Vagina (tissue), 2 donors: ENCODE measurements at regions not wholly inside any gene's neighbourhood (a gene's known extent, or its start where the extent isn't known, plus 50 kb on each side); places are given as distances from the start of the nearest gene placed in this dataset.

ENCODE experiments used
- DNase-seq, 2 donors: peaks; one replicate each; pipeline ENCODE4 v3.0.0-alpha.2; 2017; ENCODE audit errors: extremely low spot score in 2 of 2
- H3K27ac ChIP-seq: fragments of 200-600 bp; sonication (generic); one replicate; pipeline ENCODE4 v1.5.1; 2019
- H3K27me3 ChIP-seq: fragments of 200-600 bp; sonication (generic); one replicate; pipeline ENCODE4 v1.5.1; 2019
- H3K36me3 ChIP-seq, 2 donors: fragments of 200-600 bp; sonication (generic); one replicate each; pipeline ENCODE4 v1.5.1; 2017 to 2019
- H3K4me1 ChIP-seq: fragments of 200-600 bp; sonication (generic); one replicate; pipeline ENCODE4 v1.5.1; 2019
- H3K4me3 ChIP-seq, 2 donors: fragments of 200-600 bp; sonication (generic); 1 replicate in 1 of 2; 2 replicates in 1 of 2; pipeline ENCODE4 v1.5.1; 2016 to 2019
- H3K9me3 ChIP-seq: fragments of 200-600 bp; sonication (generic); one replicate; pipeline ENCODE4 v1.5.1; 2019
- POLR2A ChIP-seq, 2 donors: fragments of 450-650 bp; IDR thresholded peaks; one replicate each; pipeline ENCODE4 v1.6.1; 2017; ENCODE audit warnings: antibody characterized with exemption in 2 of 2, mild to moderate bottlenecking in 2 of 2, moderate library complexity in 2 of 2
- POLR2AphosphoS5 ChIP-seq, 2 donors: sonication (generic); formaldehyde crosslinking; IDR thresholded peaks; one replicate each; pipeline ENCODE4 v1.9.0; 2017; ENCODE audit warnings: antibody characterized with exemption in 2 of 2, mild to moderate bottlenecking in 2 of 2, low read depth in 1 of 2; ENCODE audit not compliant: insufficient read depth in 1 of 2
- intact Hi-C: fragments of 100-400 bp; cut with DNase I; formaldehyde crosslinking; loops from one replicate; pipeline ENCODE4 v1.15.1; 2023
- TF ChIP-seq, protein P1 (sequence below), 3 experiments: fragments of 450-650 bp in 2 of 3; fragments of 200-600 bp in 1 of 3; sonication (generic) in 1 of 3; IDR thresholded peaks; one replicate each; pipeline ENCODE4 v1.5.1; 2017 to 2019; ENCODE audit warnings: antibody characterized with exemption in 3 of 3, mild to moderate bottlenecking in 2 of 3, moderate library complexity in 2 of 3

DNA sequence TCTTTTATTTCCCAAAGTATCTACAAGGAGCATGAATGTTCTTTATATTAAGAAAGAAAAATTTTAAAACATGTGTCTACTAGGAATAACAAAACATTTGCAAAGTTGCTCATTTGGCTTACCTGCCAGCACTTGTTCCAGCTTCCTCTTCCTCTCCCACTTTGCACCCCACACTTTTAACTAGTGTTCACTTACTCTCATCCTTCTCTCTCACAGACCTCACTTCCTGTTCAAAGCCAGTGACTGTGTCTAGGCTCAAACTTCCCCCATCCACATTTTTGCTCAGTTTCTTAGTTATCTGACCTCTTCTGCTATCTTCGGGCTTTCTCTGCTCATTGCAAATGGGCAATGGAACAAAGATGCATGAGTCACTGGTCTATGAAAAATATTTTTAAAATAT is 512.2 kb upstream of the ZNF462 start:
- no peak for TF ChIP-seq POLR2A (IDR thresholded peaks at IDR 0.05)
- no peak for TF ChIP-seq POLR2AphosphoS5 (IDR thresholded peaks at IDR 0.05; ENCODE audit: insufficient read depth in 1 of 2, low read depth in 1 of 2)
- TF ChIP-seq, protein P1, sequence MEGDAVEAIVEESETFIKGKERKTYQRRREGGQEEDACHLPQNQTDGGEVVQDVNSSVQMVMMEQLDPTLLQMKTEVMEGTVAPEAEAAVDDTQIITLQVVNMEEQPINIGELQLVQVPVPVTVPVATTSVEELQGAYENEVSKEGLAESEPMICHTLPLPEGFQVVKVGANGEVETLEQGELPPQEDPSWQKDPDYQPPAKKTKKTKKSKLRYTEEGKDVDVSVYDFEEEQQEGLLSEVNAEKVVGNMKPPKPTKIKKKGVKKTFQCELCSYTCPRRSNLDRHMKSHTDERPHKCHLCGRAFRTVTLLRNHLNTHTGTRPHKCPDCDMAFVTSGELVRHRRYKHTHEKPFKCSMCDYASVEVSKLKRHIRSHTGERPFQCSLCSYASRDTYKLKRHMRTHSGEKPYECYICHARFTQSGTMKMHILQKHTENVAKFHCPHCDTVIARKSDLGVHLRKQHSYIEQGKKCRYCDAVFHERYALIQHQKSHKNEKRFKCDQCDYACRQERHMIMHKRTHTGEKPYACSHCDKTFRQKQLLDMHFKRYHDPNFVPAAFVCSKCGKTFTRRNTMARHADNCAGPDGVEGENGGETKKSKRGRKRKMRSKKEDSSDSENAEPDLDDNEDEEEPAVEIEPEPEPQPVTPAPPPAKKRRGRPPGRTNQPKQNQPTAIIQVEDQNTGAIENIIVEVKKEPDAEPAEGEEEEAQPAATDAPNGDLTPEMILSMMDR (IDR thresholded peaks at IDR 0.05), result no peak
- no peaks in the 10 kb centered on the region for H3K36me3 ChIP-seq
- H3K27me3 ChIP-seq, result no peaks in the 10 kb centered on the region
- H3K4me3 ChIP-seq, result no peak overlapping the region
- DNase-seq, result no peak
- no peak overlapping the region for H3K27ac ChIP-seq
- H3K4me1 ChIP-seq, result no peaks in the 10 kb centered on the region
- intact Hi-C loops, result no loop called here
- no peaks in the 10 kb centered on the region for H3K9me3 ChIP-seq

DNA sequence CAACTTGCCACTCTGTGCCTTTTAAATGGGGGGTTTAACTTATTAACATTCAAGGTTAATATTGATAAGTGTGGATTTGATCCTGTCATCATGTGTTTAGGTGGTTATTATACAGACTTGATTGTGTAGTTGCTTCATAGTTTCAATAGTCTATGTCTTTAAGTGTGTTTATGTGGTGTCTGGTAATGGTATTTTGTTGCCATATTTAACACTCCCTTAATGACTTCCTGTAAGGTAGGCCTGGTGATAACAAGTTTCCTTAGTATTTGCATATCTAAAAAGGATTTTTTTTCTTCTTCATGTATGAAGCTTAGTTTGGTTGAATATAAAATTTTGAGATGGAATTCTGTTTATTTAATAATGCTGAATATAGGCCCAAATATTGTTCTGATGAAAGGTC is 506.0 kb upstream of the ZNF462 start:
- Histone ChIP-seq H3K9me3 (no peaks in the 10 kb centered on the region), H3K27ac (no peak overlapping the region)
- intact Hi-C loops, result no loop called here

DNA sequence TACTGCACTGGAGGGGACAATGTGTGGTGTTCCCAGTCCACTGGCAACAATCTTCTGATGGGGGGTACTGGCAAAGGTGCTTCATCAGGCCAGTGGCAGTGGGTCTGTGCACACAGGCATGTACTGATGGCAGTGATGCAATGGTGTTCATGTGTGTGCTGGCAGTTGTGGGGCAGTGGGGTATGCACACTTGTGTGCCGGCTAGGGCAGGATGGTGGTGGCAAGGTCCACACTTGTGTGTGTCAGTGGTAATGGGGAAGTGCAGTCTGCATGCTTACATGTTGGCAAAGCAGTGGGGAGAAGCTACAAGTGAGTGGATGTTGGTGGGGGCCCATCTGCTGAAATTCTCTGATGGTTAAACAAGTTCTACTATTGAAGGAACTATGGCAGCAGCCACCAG is 504.6 kb upstream of the ZNF462 start:
- Histone ChIP-seq H3K27me3 (no peaks in the 10 kb centered on the region), H3K9me3 (no peaks in the 10 kb centered on the region), H3K4me1 (no peaks in the 10 kb centered on the region), H3K36me3 (no peaks in the 10 kb centered on the region), H3K27ac (no peak overlapping the region), H3K4me3 (no peak overlapping the region)
- no peak for DNase-seq
- intact Hi-C loops, result no loop called here
- TF ChIP-seq, protein P1 (IDR thresholded peaks at IDR 0.05), result no peak
- no peak for TF ChIP-seq POLR2A (IDR thresholded peaks at IDR 0.05)
- TF ChIP-seq POLR2AphosphoS5 (IDR thresholded peaks at IDR 0.05; ENCODE audit: insufficient read depth in 1 of 2, low read depth in 1 of 2), result no peak

More for the DNA sequence above, 506.0 kb upstream of the ZNF462 start:
- TF ChIP-seq, protein P1 (IDR thresholded peaks at IDR 0.05), result no peak
- TF ChIP-seq POLR2A (IDR thresholded peaks at IDR 0.05), result no peak
- no peak for TF ChIP-seq POLR2AphosphoS5 (IDR thresholded peaks at IDR 0.05; ENCODE audit: insufficient read depth in 1 of 2, low read depth in 1 of 2)
- DNase-seq, result no peak
- H3K4me1 ChIP-seq, result no peaks in the 10 kb centered on the region
- no peak overlapping the region for H3K4me3 ChIP-seq
- no peaks in the 10 kb centered on the region for H3K27me3 ChIP-seq
- no peaks in the 10 kb centered on the region for H3K36me3 ChIP-seq

DNA sequence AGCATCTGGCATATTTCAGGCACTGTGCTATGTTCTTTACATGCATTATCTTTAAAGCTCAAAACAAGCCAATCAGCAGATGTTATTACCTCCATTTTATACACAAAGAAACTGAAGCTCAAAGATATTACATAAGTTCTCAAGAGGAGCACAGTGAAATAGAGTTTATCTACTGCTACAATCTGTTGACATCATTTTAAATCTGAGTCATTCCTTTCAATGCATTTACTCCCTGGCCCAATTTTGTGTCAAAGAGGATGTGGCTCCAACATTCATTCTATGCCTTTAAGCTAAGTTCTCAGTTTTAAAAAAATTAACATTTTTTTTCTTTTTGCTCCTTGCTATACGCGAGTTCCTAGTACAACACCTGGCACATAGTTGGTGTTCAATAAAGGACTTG is 486.3 kb upstream of the ZNF462 start:
- DNase-seq, result no peak
- H3K27me3 ChIP-seq, result no peaks in the 10 kb centered on the region
- no peak overlapping the region for H3K4me3 ChIP-seq
- TF ChIP-seq POLR2A (IDR thresholded peaks at IDR 0.05) (no peak), POLR2AphosphoS5 (IDR thresholded peaks at IDR 0.05; ENCODE audit: insufficient read depth in 1 of 2, low read depth in 1 of 2) (no peak)
- TF ChIP-seq, protein P1 (IDR thresholded peaks at IDR 0.05), result no peak
- no peak overlapping the region for H3K27ac ChIP-seq
- intact Hi-C loops, result no loop called here
- no peaks in the 10 kb centered on the region for H3K9me3 ChIP-seq
- H3K4me1 ChIP-seq, result no peaks in the 10 kb centered on the region
- no peaks in the 10 kb centered on the region for H3K36me3 ChIP-seq

DNA sequence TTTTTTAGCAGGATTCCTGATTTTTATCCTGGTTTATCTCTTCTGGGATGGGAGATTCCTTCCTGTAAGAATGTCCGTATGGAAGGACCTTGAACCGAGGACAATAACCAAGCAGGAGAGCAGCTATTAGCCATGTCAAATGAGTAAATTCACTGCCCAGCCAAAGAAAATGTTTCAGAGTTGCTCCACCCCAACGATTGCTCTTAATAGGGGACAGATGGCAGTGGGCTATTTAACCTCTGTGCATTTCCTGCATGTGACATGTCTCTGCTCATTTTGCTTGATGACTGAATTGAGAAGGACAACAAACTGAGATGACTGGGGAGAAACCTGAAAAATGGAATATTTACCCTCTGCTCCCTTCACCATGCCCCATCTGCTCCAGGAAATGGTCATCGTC is 479.9 kb upstream of the ZNF462 start:
- H3K27me3 ChIP-seq, result no peaks in the 10 kb centered on the region
- H3K36me3 ChIP-seq, result no peaks in the 10 kb centered on the region
- H3K9me3 ChIP-seq, result no peaks in the 10 kb centered on the region
- no peaks in the 10 kb centered on the region for H3K4me1 ChIP-seq
- H3K4me3 ChIP-seq, result no peak overlapping the region
- H3K27ac ChIP-seq, result no peak overlapping the region
- DNase-seq, result no peak
- TF ChIP-seq, protein P1 (IDR thresholded peaks at IDR 0.05), result no peak
- TF ChIP-seq POLR2AphosphoS5 (IDR thresholded peaks at IDR 0.05; ENCODE audit: insufficient read depth in 1 of 2, low read depth in 1 of 2), result no peak
- no peak for TF ChIP-seq POLR2A (IDR thresholded peaks at IDR 0.05)
- intact Hi-C loops, result no loop called here
